HT1080 (cell line): ENCODE measurements at regions not wholly inside any gene's neighbourhood (a gene's known extent, or its start where the extent isn't known, plus 50 kb on each side); places are given as distances from the start of the nearest gene placed in this dataset.

Experiments
- DNase-seq: peaks from one replicate; pipeline ENCODE4 v3.0.0-alpha.2; 2015; ENCODE audit warnings: low read depth

DNA sequence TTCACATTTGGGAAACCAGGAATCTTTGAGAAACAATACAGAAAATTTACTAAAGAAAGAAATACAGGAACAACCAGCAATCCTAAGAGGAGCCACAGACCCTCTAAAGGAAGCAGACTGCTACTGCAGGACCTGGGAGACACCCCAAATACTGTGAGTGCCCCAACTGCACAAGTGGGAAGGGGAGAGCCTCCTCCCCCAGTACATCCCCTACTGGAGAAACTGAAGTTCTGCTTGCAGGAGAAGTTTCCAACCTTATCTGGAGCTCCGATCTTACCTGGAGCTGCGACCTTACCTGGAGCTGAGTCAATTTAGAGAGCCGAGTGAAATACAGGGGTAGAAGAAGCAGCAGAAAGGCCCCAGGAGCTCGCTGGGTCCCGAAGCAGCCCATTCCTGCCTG lies 236.4 kb upstream of the SPRY2 start:
- no peak for DNase-seq

DNA sequence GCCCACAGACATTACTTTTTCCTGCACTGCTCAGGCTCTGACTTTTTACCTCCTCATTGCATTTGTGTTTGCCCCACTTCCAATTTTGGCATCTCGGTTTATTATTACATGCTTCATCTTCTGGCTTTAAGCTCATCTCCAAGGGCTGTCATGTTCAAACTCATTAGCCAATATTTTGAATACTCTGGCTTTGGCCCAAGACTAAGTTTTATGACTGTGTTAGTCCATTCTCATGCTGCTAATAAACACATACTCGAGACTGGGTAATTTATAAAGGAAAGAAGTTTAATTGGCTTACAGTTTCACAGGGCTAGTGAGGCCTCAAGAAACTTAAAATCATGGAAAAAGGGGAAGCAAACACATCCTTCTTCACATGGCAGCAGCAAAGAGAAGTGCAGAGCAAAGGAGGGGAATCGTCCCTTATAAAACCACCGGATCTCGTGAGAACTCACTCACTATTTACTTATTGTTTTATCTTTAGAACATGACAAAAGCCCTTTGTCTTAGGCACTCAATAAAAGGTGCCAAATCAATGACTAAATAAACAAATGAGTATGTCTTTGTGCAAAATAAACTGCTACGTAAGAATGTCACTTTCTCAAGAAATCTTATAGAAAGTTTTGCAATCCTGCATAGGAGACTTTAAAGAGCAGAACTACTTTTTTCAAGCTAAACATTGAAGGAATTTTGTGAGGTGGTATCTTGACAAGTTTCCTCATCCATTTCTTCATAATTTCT lies 233.4 kb upstream of the SPRY2 start:
- peak; percentile 11 for DNase-seq

DNA sequence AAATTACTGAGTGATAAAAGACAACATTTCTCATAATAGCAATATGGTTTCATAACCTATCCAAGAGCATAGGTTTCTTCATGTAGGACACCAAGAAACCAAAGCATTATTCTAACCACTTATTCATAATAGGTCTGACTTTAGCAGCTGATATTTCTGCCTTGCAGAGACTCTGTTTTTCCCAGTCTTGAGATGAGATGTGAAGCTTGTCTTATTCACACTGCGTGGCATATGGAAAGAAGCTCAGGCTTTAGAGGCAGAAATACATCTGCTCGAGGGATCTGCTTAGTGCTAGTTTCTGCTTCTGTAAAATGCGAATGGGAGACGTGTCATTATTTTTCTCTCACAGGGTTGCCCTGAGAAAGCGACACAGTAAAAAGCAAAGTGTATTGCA lies 232.0 kb upstream of the SPRY2 start:
- DNase-seq, result no peak

DNA sequence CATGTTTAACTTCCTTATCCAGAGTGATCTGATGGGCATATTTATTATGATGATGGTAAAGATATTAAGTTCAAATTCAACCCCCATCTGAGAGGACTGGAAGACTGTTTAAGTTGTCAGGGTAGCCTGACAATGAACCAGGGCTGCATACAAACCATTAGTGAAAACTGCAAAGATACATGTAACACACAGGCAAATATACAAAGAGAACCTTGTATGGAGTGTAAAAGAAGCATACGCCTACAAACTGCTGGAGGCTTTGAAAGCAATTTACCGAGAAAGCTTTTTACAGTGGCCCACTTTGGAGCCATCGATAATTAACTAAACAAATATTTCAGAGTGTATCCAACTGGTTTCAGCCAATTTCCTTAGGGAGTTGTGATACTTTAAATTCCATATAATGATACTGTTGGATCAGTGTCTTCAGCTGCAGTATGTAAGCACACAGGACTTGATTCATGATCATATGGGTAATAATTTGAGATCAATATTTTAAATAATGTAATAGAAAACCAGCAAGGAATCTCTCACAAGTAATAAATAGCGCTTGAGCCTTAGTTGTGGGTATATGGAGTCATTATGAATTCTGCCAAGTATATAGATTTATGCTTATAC lies 231.5 kb upstream of the SPRY2 start:
- DNase-seq, result no peak

DNA sequence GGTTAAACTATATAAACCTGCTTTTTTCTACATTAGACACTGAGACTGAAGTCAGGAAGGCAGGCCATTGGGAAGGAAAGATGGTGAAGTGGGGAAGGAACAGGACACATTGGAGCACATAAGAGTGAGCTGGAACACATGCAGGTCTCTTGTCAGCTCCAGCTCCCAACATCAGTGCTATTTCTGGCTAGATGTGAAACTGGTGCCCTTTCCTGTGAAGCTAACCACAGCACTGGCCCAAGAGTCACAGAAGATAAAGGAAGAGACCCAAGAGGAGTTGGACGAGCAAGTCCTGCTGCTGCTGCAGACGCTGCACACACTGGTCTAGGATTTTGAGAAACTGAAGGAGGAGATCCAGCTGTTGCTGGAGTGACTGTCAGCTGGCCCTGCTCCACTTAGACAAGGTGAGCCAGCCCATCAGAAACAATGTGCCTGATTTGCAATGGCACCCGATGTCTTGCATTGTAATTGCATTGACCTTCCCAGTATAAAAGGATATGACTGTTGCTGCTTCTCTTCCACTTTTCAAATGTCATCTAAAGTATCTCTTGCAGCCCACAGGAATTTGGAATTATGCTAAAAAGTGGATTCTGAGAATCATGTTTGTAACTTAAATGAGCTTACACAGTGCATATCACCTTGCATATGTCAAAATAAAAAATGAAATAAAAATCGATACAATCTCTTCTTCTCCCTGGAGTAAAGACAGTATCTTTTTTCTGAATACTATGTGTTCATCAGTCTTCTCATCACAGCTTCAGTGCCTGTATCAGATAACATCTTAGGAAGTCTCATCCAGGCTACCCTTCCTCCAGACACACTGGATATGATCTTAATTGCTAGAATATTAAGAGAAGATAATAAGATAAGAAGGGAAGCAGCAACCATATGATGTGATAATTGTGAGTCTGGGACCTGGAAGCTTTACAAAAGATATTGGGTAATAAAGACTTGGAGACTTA lies 230.7 kb upstream of the SPRY2 start:
- DNase-seq, result no peak

DNA sequence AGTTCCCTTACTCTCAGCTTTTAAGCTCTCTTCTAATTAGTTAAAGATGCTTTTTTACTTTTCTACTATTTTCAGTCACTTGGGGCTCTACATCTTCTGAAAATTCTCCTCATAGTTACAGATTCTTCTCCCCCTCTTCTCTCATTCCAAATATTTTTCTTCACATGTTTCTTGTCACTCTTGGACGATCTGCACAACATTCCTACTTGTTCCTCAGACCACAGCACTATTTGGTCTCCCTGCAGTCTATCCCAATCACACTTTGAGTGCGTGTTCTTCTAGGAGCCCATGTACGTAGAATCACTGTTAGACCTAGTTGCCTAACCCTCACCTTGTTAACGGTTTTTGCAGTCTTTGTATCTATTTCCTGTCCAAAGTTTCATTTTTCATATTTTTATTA lies 222.5 kb upstream of the SPRY2 start:
- DNase-seq, result no peak

DNA sequence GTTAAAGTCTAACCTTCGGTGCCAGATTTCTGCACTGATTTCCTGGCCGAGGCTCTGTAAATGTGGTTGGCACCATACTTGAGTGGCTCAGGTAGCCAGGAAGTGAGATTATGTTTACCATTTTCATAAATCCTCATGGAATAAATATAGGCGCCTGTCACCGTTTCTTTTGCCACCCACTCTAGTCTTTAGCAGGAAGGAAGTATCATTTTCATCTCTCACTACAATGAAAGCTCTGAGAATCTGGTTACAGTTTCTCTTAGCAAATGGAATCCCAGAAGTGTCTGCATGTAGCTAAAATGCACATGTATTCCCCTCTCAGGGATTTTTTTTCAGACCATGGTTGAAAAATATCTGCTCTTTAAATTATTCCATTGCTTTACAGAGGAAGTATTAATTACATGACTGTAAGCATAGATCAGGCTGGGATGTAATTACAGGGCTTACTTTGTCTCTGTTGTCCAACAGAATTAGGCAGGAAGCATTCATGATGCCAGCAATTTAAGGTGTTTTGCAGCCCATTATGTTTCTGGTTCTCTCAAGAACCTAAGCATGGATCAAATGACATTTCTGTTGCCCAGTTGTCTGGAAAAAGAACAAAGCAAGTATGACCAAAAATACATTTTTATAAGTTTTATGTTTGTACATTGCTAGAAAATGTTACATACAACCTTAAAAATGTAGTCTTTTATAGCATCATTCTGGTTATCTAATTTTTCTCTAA lies 221.7 kb upstream of the SPRY2 start:
- no peak for DNase-seq

DNA sequence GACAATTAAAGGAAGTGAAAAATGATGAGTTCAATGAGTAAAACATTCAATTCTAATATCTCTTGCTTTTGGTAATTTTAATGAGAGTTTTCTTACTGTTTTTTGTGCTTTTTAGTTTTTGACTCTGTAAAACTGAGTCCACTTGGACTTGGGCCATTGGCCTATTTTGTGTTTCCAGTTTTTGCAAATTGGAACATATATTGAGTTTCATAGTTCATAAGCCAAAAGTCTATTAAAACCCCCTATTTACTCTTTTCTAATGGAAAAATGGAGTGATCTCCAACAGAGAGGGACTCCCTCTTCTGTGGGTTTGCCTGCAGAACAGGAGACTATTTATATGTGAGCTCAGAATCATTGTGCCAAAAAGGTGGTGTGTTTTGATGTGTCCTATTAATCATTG lies 219.7 kb upstream of the SPRY2 start:
- DNase-seq, result no peak

DNA sequence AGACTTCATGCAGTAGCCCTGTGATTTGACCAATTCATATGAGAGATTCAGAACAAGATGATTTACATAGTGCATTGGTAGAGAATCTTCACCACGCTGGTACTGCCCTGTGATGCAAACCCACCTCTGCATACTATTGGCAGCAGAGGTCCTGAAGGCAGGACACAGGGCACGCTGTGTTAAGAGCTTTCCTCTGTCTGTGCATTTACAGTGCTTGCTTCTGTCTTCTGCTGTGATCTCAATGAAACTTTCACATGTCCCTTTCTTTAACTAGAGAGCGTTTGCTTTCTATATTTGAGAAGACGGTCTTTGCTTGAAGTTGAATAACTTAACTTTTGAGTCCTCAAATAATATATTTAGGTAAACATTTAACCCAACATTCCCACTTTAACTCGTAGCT lies 219.0 kb upstream of the SPRY2 start:
- DNase-seq, result no peak

DNA sequence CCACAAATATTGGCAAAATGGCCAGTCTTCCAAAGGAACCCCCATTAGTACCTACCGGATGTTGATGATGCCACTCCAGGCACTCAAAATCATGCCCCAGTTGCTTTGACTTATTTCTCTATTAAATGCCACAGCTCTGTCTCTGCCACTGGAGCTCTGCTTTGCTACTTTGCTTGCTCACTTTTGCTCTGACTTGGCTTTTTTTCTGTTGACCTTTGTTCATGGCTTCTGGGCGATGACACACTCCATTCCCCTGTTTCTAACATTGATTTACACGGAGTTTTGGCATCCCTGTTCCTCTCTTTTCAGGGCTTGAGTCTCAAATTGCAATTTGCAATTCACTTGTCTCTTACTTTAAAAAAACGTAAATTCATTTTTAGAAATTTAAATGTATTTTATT lies 217.1 kb upstream of the SPRY2 start:
- DNase-seq, result no peak

DNA sequence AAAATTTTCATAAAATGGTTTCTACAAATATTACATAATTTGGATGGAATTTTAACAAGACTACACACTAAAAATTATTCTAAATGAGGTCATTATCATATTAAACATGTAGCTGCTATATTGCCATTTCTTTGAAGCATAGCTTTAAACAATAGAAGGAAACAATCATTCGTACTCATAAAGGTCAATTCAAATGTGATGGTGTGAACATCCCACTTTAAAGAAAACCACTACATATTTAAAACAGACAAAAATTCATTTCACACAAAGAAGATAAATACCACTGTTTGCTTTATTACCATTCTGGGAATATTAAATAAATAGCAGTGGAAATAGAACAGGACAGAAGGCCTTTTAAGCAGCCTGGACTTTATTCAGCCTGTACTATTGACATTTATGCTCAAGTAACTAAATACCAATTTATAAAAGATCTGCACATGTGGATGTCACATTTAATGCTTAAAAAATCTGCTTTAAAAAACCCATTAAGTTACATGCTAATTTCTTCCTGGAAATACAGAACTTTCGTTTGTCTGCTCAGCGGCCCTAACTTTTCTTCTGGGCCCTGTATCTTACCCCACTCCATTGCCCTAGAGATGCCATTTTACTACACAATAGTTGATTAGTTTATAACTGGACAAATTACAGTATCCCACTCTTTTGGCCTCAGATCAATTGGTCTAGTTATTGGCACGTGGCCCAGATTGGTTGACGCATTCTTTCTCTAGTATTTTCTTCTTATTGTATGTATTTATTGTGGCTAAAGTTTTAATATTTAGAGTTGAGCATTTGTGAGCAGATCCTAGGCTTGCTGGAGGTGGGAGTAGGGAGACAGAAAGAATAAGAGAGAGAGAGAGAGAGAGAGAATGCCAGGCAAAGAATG lies 215.1 kb upstream of the SPRY2 start:
- no peak for DNase-seq

DNA sequence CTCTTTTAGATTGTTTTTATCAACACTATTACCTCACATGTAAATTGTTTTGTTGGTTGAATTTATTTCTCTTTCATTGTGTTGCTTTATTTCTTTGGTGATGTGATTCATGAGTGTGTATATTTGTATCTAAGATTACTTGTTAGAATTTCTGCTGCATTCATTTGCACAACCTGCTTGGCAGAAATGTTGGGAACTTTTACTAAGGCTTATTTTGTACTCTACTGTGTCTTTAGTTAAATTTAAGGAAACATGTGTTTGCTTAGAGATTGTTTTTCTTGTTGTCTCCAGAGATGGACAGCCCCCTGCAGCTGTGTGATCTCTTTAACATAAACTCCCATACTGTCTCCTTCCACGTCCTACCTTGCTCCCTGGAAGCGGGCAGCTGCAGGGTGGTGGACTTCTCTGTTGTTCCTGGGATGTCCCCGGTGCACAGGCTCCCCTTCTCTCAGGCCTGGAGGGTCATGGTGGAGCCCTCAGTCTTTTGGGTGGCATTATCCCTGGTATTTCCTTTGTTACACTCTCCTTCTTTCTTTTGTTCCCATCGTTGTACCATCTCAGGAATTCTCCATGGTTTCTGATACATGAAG lies 212.0 kb upstream of the SPRY2 start:
- no peak for DNase-seq

DNA sequence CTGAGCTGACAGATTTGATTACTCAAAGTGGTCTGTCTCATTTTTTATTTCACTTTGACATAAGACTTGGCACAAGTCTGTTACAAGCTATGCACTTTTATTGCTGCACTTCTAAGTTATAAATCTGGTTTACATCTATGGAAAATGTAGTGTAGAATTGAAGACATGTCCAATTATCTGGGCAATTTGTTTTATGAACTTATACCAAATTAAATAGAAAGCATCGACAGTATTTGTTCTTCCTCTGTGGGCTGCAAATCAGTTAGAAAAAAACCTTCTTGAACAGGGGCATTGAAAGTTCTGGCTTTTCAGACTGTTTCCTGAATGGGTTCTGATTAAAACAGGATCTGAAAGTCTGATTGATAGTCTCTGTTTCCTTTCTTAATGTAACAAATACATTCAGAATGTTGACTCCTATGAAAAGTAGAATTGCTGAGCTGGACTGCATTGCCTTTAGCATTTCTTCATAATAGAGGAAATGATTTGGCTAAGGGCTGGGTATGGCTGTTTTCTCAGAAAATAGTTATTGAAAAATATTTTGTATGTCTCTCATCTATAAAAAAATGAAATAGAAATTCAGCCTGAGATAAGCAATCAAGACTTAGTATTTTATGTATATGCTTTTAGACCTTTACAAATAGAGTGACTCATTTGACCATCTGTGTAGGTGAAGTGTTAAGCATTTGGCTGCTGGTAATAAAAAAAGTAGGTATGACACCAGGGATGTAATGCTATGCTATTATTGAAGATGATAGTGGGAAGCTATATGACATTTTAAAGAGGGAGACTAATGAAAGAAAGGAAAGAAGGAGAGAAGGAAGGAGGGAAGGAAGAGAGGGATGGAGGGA lies 210.9 kb upstream of the SPRY2 start:
- no peak for DNase-seq

DNA sequence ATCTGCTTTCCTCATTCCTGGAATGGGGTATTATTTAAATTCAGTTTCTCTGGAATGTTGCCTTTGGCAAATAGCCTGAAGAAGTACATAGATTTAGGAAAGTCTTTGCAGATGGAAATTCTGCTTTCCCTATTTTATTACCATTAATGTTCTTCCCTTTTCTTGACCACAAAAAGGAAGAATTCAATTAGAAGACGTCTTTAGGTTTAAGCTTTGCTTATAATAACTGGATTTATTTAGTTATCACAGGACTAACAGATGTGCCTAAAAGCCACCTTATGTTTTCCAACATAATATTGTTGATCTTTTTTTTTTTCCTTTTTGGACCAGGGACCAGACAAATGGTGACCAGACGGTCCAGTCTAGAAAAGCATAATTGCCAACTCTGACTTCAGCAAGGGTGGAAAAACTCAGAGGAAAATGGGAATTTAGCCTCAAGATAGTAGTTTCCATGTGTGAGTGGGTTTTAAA lies 210.1 kb upstream of the SPRY2 start:
- DNase-seq, result no peak

DNA sequence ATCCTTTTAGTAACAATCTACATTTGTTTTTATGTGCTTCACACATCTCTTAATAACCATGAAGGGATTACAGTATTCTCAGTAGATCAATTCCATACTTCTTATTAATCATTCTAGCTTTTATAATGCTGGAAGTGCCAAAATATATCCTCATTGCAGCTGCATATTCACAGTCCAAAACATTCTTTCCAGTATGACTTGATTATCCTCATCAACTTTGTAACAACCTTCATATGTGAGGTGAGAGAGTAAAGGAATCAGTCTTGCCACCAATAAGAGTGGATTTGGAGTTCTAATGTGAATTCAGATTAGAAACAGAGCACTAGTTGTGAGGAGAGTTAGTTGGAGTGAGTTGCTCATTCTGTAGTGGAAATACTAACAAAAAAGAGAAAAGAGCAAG lies 208.0 kb upstream of the SPRY2 start:
- no peak for DNase-seq

DNA sequence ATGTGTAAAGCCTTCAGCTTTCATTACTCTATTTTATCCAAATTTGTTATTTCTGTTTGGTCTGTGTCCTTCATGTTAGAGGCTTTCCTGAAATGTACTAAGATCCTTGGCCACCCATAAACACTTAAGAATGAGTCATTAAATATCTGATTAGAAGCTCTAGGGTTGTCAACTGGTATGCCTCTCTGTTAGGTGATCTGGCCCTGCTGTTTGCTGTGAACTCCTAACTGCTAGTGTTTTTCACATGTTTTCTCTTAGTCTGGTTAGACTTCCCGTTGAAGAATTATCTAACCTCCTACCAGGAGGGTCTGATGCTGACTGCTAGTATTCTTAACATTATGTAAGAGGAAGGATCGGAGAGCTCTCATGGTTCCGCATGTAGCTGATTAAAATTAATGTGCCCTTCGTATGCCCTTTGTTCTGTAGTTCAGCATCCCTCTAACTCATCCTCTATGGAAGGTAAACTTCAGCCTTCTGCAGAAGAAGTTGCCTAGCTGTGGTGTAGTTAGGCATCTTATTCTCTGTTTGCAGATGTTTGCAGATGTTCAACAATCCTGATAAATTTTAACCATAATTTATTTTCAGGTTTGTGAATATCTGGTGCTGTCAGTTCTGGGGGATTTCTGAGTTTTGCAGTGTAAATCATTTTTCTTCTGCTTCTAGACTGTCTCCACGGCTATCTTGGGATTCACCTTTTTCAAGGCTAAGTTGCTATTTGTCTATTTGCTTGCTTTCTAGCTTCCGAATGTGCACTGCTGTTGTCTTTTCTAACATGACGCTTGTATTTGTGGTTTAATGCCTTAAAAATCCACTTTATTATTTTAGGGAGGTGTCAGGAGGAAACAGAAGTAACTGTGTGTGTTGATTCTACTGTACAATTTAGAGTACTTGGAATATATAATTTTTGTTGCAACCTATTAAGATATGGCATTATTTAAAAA lies 207.2 kb upstream of the SPRY2 start:
- DNase-seq, result no peak

DNA sequence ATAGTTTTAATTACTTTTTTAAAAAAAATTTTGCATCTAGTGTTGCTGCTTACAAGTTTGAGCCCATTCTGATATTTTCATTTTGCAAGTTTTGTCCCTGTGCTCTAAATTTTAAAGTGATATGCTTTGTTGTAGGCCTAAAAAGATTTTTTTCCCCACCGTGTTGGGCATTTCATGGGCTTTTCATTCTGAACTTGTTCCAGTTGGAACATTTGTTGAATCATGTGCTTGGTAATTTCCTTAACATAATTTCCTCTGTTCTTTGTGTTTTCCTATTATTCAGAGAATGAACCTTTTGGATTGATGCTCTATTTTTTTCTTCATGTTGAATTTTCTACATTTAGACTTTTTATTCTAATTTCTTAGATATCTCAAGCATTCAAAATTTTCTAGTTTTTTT lies 206.4 kb upstream of the SPRY2 start:
- no peak for DNase-seq

DNA sequence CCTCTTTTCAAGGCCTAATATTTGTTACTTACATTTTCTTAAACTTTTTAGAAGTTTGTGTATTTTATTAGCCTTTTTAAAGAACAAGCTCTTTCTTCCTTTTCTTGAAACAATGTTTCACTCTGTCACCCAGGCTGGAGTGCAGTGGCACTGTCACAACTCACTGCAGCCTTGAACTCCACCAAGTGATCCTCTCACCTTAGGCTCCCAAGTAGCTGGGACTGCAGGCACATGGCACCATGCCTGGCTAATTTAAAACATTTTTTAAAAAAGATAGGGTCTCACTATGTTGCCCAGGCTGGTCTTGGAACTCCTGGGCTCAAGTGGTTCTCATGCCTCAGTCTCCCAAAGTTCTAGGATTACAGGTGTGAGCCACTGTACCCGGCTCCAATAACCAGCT lies 192.2 kb upstream of the SPRY2 start:
- DNase-seq, result no peak
